ENCODE measurements at regions not wholly inside any gene's neighbourhood (a gene's known extent, or its start where the extent isn't known, plus 50 kb on each side); places are given as distances from the start of the nearest gene placed in this dataset.

GRCh38 chr15:35936284-35936683 is 390.3 kb upstream of the DPH6 start:
- TF ChIP-seq CTCF (IDR thresholded peaks at IDR 0.05): no peak
- no peak for DNase-seq (ENCODE audit: low spot score)
- Histone ChIP-seq H3K36me3 (no peaks in the 10 kb centered on the region), H3K27ac (no peak overlapping the region), H3K27me3 (no peaks in the 10 kb centered on the region), H3K4me3 (no peak overlapping the region), H3K9me3 (no peaks in the 10 kb centered on the region), H3K4me1 (no peaks in the 10 kb centered on the region)

DNA sequence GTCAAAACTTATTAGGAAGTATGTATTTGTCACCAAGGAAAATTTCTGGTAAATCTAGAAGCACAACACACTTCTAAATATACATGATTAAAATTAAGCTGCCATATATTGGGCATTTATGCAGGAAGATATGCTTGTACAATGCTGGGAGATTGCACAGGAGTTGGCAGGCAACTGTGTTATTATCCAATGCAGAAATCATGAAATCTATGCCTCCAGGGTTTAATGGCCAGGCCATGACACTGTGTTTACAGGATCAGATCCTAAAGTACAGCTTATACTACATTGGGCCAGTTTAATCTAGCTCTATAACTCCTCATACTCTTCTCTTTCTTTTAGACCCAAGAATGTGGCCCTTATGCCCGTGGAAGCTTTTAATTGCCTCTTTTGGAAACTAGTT is 391.4 kb upstream of the DPH6 start:
- TF ChIP-seq CTCF (IDR thresholded peaks at IDR 0.05): no peak
- DNase-seq (ENCODE audit: low spot score): no peak
- Histone ChIP-seq H3K9me3 (no peaks in the 10 kb centered on the region), H3K27ac (no peak overlapping the region), H3K27me3 (no peaks in the 10 kb centered on the region), H3K36me3 (no peaks in the 10 kb centered on the region), H3K4me3 (no peak overlapping the region), H3K4me1 (no peaks in the 10 kb centered on the region)

- no peaks in the 10 kb centered on the region for H3K27me3 ChIP-seq
- no peaks in the 10 kb centered on the region for H3K9me3 ChIP-seq
- H3K36me3 ChIP-seq: no peaks in the 10 kb centered on the region
- TF ChIP-seq CTCF (IDR thresholded peaks at IDR 0.05): no peak
- DNase-seq (ENCODE audit: low spot score): no peak
- H3K27ac ChIP-seq: no peak overlapping the region
- no peaks in the 10 kb centered on the region for H3K4me1 ChIP-seq
- H3K4me3 ChIP-seq: no peak overlapping the region
These were observed 399.1 kb upstream of the DPH6 start for GRCh38 chr15:35944945-35945585.

DNA sequence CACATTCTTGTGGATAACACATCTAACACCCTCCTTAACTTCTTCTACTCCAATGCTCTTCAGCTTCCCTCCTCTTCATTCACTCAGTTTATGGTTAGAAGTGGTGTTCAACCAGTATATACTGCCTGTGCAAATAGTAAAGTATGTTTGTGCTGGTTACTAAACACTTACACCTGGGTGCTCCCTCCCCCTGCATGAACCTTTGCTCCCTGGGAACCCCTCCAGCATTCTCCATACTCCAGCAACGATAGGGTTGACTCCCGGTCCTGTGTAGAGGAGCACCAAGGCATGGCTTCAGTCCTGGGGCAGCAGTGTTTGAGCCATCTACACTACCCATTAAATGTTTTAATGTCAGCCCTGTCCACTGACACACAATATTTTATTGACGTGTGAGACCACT is 407.5 kb upstream of the DPH6 start:
- Histone ChIP-seq H3K4me1 (no peaks in the 10 kb centered on the region), H3K27ac (no peak overlapping the region), H3K36me3 (no peaks in the 10 kb centered on the region), H3K4me3 (no peak overlapping the region), H3K27me3 (no peaks in the 10 kb centered on the region), H3K9me3 (no peaks in the 10 kb centered on the region)
- DNase-seq (ENCODE audit: low spot score): no peak
- TF ChIP-seq CTCF (IDR thresholded peaks at IDR 0.05): no peak

DNA sequence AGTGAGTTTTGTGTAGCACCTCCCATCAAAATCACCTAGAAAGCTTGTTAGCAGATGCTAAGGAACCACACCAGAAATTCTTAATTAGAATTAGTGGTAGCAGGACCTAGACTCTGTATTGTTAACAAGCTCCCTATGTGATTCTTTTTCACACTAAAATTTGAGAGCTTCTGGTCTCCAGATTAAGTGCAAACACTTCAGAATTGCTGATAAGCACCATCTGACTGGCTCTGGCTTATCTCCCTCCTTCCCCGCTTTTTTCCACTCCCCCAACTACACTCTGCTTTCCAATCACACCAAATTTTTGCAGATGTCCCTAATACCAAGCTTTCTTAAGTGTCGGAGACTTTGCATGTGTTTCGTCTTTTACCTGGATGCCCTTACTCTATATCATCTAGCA is 410.1 kb upstream of the DPH6 start:
- Histone ChIP-seq H3K9me3 (no peaks in the 10 kb centered on the region), H3K27me3 (no peaks in the 10 kb centered on the region), H3K36me3 (no peaks in the 10 kb centered on the region), H3K4me3 (no peak overlapping the region), H3K4me1 (no peaks in the 10 kb centered on the region), H3K27ac (no peak overlapping the region)
- no peak for DNase-seq (ENCODE audit: low spot score)
- no peak for TF ChIP-seq CTCF (IDR thresholded peaks at IDR 0.05)

DNA sequence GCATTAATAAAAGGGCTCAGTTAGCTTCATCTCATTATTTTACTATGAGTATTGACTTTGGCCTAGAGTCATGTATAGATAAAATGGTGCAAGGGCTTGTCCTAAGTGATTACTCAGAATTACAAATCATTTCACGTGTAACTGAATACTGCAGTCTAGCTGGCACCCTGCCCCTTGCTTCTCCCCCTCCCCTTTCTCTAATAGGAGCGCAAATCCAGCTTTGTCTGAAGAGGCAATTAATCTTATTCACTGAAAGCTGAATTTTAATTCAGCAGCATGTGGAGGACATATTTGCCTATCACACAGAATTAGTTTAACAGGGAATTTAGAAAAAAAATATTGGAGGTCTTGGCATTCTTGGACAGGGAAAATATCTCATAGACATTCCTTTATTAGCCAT is 412.1 kb upstream of the DPH6 start:
- Histone ChIP-seq H3K36me3 (no peaks in the 10 kb centered on the region), H3K27me3 (no peaks in the 10 kb centered on the region), H3K27ac (no peak overlapping the region), H3K4me3 (no peak overlapping the region), H3K4me1 (no peaks in the 10 kb centered on the region), H3K9me3 (no peaks in the 10 kb centered on the region)
- no peak for TF ChIP-seq CTCF (IDR thresholded peaks at IDR 0.05)
- no peak for DNase-seq (ENCODE audit: low spot score)

All from right atrium auricular region (tissue), 2 donors.